ENCODE measurements at regions not wholly inside any gene's neighbourhood (a gene's known extent, or its start where the extent isn't known, plus 50 kb on each side); places are given as distances from the start of the nearest gene placed in this dataset.

DNA sequence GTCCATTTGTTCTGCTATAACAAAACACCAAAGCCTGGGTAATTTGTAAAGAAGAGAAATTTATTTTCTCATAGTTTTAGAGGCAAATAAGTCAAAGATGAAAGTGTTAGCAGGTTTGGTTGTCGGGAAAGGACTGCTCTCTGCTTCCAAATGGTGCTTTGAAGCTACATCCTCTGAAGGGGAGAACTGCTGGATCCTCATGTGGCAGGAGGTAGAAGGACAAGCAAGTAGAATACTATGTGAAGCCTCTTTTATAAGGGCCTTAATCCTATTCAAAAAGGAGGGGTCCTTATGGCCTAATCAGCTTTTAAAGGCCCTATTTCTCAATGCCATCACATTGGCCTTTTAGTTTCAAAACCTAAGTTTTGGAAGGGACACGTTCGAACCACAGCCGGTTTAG, 826.0 kb upstream of the EPHA7 start:
- no peak overlapping the region for H3K4me3 ChIP-seq (ENCODE audit: low read depth, low read length)
- TF ChIP-seq, protein P1, sequence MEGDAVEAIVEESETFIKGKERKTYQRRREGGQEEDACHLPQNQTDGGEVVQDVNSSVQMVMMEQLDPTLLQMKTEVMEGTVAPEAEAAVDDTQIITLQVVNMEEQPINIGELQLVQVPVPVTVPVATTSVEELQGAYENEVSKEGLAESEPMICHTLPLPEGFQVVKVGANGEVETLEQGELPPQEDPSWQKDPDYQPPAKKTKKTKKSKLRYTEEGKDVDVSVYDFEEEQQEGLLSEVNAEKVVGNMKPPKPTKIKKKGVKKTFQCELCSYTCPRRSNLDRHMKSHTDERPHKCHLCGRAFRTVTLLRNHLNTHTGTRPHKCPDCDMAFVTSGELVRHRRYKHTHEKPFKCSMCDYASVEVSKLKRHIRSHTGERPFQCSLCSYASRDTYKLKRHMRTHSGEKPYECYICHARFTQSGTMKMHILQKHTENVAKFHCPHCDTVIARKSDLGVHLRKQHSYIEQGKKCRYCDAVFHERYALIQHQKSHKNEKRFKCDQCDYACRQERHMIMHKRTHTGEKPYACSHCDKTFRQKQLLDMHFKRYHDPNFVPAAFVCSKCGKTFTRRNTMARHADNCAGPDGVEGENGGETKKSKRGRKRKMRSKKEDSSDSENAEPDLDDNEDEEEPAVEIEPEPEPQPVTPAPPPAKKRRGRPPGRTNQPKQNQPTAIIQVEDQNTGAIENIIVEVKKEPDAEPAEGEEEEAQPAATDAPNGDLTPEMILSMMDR (IDR thresholded peaks at IDR 0.05; ENCODE audit: insufficient read depth, low read length, poor library complexity, severe bottlenecking), result no peak
- no peaks in the 10 kb centered on the region for H3K27me3 ChIP-seq (ENCODE audit: control insufficient read depth, insufficient read depth, low read length)
- H3K36me3 ChIP-seq (ENCODE audit: control insufficient read depth, insufficient read depth, low read length), result no peaks in the 10 kb centered on the region
- no peak for DNase-seq (ENCODE audit: low read depth)

DNA sequence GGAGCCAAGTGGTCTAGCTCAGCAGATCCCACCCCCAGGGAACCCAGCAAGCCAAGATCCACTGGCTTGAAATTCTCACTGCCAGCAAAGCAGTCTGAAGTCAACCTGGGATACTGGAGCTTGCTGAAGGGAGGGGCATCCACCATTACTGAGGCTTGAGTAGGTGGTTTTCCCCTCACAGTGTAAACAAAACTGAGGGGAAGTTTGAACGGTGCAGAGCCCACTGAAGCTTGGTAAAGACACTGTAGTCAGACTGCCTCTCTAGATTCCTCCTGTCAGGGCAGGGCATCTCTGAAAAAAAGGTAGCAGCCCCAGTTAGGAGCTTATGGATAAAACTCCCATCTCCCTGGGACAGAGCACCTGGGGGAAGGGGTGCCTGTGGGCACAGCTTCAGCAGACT, 819.5 kb upstream of the EPHA7 start:
- Histone ChIP-seq H3K4me3 (ENCODE audit: low read depth, low read length) (no peak overlapping the region), H3K36me3 (ENCODE audit: control insufficient read depth, insufficient read depth, low read length) (no peaks in the 10 kb centered on the region), H3K27me3 (ENCODE audit: control insufficient read depth, insufficient read depth, low read length) (no peaks in the 10 kb centered on the region)
- DNase-seq (ENCODE audit: low read depth), result no peak
- TF ChIP-seq, protein P1 (IDR thresholded peaks at IDR 0.05; ENCODE audit: insufficient read depth, low read length, poor library complexity, severe bottlenecking), result no peak

DNA sequence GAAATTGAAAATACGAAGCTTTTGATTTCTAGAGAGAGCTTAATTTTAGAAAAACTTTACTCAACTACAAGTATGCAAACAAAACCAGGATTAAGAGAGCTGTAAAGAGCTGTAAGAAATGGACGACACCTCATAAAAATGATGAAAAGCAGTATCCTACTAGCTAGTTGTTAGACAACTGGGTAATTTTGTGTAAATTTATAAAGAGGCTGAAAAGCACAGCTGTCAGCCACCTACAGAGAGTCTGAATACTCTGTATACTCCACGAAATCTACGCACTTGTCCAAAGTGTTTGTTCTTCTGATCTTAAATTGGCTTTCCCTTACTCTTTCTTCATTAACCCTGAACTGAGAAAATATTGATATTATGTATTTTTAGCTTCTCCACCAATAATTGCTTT, 808.4 kb upstream of the EPHA7 start:
- TF ChIP-seq, protein P1 (IDR thresholded peaks at IDR 0.05; ENCODE audit: insufficient read depth, low read length, poor library complexity, severe bottlenecking), result no peak
- Histone ChIP-seq H3K36me3 (ENCODE audit: control insufficient read depth, insufficient read depth, low read length) (no peaks in the 10 kb centered on the region), H3K27me3 (ENCODE audit: control insufficient read depth, insufficient read depth, low read length) (no peaks in the 10 kb centered on the region), H3K4me3 (ENCODE audit: low read depth, low read length) (no peak overlapping the region)
- DNase-seq (ENCODE audit: low read depth), result no peak

DNA sequence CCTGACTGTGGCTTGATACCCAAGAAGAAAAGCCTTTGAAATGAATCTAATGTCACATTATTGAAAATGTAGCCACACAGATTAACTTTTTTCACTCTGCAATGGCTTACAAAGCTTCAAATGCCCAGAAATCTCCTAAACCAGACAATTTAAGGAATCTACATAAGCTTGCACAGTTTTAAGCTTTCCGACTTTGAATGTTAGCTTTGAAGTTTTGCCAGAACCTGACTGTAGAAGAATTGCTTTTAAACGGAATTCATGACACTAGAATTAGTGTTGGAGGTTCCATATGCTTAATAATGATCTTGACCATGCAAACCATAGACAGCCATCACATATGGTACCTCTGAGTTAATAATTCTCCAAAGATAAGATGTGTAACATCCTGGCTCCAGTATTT, 798.5 kb upstream of the EPHA7 start:
- H3K4me3 ChIP-seq (ENCODE audit: low read depth, low read length), result no peak overlapping the region
- no peaks in the 10 kb centered on the region for H3K36me3 ChIP-seq (ENCODE audit: control insufficient read depth, insufficient read depth, low read length)
- TF ChIP-seq, protein P1 (IDR thresholded peaks at IDR 0.05; ENCODE audit: insufficient read depth, low read length, poor library complexity, severe bottlenecking), result no peak
- DNase-seq (ENCODE audit: low read depth), result no peak
- H3K27me3 ChIP-seq (ENCODE audit: control insufficient read depth, insufficient read depth, low read length), result no peaks in the 10 kb centered on the region

DNA sequence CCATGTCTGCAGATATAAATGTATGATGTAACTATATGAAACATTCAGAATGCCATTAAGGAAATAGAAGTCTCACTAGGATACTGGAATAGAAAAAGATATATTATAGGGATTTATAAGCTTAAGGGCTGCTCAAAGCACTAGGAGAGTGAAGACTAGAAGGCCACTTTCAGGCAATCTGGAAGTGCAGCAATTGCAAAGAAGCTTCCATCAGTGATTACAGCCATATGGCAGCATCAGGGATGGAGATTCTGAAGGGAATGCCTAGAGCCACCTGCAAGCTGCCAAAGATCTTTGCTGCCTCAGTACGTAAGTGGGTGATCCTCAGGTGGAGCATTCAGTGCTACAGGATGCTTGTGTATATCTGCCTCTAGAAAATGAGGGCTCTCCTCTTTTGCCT, 796.2 kb upstream of the EPHA7 start:
- TF ChIP-seq, protein P1 (IDR thresholded peaks at IDR 0.05; ENCODE audit: insufficient read depth, low read length, poor library complexity, severe bottlenecking), result no peak
- DNase-seq (ENCODE audit: low read depth), result no peak
- Histone ChIP-seq H3K4me3 (ENCODE audit: low read depth, low read length) (no peak overlapping the region), H3K36me3 (ENCODE audit: control insufficient read depth, insufficient read depth, low read length) (no peaks in the 10 kb centered on the region), H3K27me3 (ENCODE audit: control insufficient read depth, insufficient read depth, low read length) (no peaks in the 10 kb centered on the region)

DNA sequence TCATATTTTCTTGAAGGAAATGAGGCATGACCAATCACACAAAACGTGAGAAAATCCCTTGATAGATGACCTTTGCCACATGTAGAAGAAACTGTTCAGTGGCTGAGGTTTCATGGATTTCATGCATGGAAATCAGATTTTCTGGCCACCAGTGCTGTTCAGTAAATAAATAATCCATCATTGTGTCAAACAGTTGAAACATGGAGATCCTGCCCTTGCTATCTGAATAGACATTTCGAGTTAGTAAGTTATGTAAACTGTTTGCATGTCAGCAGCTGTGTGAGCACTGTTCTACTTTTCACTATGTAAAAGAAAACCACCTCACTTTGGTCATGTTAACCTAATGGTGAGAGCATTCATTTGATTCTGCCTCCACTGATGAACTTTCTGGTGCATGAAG, 793.9 kb upstream of the EPHA7 start:
- Histone ChIP-seq H3K4me3 (ENCODE audit: low read depth, low read length) (no peak overlapping the region), H3K36me3 (ENCODE audit: control insufficient read depth, insufficient read depth, low read length) (no peaks in the 10 kb centered on the region), H3K27me3 (ENCODE audit: control insufficient read depth, insufficient read depth, low read length) (no peaks in the 10 kb centered on the region)
- TF ChIP-seq, protein P1 (IDR thresholded peaks at IDR 0.05; ENCODE audit: insufficient read depth, low read length, poor library complexity, severe bottlenecking), result no peak
- DNase-seq (ENCODE audit: low read depth), result no peak

Data from kidney epithelial cell (primary cell).